KMS-11 (cell line): ENCODE measurements at regions not wholly inside any gene's neighbourhood (a gene's known extent, or its start where the extent isn't known, plus 50 kb on each side); places are given as distances from the start of the nearest gene placed in this dataset.

Experiments
- H2AFZ ChIP-seq: fragments of 200-600 bp; sonication (generic); 2 replicates; pipeline ENCODE4 v1.6.1; 2016; ENCODE audit warnings: antibody characterized with exemption, mixed run types, low read depth
- H3K27ac ChIP-seq: fragments of 200-600 bp; sonication (generic); 2 replicates; pipeline ENCODE4 v1.6.1; 2016; ENCODE audit warnings: mild to moderate bottlenecking, mixed run types
- H3K27me3 ChIP-seq: fragments of 200-600 bp; sonication (generic); 2 replicates; pipeline ENCODE4 v1.6.1; 2017; ENCODE audit warnings: mild to moderate bottlenecking, low read depth, mixed run types, moderate library complexity; ENCODE audit not compliant: insufficient read depth
- H3K36me3 ChIP-seq: fragments of 200-600 bp; sonication (generic); 2 replicates; pipeline ENCODE4 v1.6.1; 2017; ENCODE audit warnings: mild to moderate bottlenecking, mixed run types; ENCODE audit not compliant: insufficient read depth
- H3K4me1 ChIP-seq: fragments of 200-600 bp; sonication (generic); 2 replicates; pipeline ENCODE4 v1.6.1; 2016; ENCODE audit warnings: mild to moderate bottlenecking, low read depth, mixed run types; ENCODE audit not compliant: poor library complexity, severe bottlenecking
- H3K4me2 ChIP-seq: fragments of 200-600 bp; sonication (generic); 2 replicates; pipeline ENCODE4 v1.7.0; 2016; ENCODE audit warnings: mild to moderate bottlenecking, mixed run types
- H3K4me3 ChIP-seq: fragments of 200-600 bp; sonication (generic); IDR thresholded peaks from 2 replicates; pipeline ENCODE4 v1.6.1; 2017; ENCODE audit warnings: low read depth, low read length, mixed read lengths; ENCODE audit not compliant: insufficient read depth
- H3K79me2 ChIP-seq: fragments of 200-600 bp; sonication (generic); 2 replicates; pipeline ENCODE4 v1.6.1; 2016; ENCODE audit warnings: low read depth, mixed run types; ENCODE audit not compliant: insufficient read depth
- H3K9ac ChIP-seq: fragments of 200-600 bp; sonication (generic); 2 replicates; pipeline ENCODE4 v1.6.1; 2016; ENCODE audit warnings: mild to moderate bottlenecking, mixed run types
- H4K20me1 ChIP-seq: fragments of 200-600 bp; sonication (generic); 2 replicates; pipeline ENCODE4 v1.6.1; 2016; ENCODE audit warnings: mild to moderate bottlenecking, mixed run types; ENCODE audit not compliant: insufficient read depth
- CTCF ChIP-seq: fragments of 200-600 bp; sonication (generic); conservative IDR thresholded peaks from 2 replicates; pipeline ENCODE4 v1.6.1; 2017; ENCODE audit warnings: low read depth, mild to moderate bottlenecking, antibody characterized with exemption, low read length, moderate library complexity, mixed read lengths

DNA sequence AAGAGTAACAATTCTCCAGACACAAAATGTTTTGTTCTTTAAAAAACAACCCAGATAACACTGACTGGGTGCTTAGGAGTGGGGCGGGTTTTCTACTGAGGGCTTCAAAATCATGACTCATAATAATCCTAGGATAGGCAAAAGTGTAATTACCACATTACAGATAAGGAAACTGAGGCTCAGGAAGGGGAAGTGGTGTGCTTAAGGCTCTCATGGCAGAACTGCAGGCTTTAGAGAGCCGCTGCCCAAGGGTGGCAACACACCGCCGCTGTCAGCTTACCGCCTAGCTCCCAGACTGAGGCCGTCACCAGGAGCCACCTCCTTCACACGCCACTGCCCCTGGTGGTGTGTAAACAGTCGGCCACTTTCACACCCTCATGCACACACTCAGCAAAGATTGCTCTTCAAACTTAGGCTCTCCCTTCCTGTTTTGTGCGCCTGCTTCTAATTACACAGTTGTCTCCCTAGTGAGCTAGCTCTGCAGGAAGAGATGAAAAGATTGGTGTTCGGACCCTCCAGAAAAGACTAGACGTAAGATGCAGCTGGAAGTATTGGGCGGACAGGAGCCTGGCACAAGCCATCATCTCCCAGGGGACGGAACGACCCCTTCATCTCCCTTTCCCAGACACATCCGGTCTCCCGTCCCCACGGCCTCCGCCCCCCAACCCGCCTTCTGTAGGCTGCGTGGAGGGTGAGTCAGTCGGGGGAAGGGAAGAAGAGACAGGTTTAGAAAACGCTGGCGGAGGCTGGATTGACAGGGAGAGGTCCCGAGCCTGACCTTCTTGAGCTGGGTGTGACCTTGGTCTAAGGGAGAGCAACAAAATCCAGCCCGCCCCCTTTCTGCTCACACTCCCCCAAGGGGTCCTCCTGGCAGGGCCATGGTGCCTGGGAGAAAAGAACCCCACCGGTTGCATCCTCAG lies 162.7 kb downstream of the SYK start:
- Histone ChIP-seq H3K4me2 (no peak overlapping the region), H3K79me2 (no peaks in the 10 kb centered on the region), H3K27me3 (no peaks in the 10 kb centered on the region), H2AFZ (no peak overlapping the region), H3K36me3 (no peaks in the 10 kb centered on the region), H3K4me3 (no peak overlapping the region), H4K20me1 (no peaks in the 10 kb centered on the region), H3K4me1 (peaks cover 30% of the 10 kb centered on the region), H3K27ac (no peak overlapping the region), H3K9ac (no peak overlapping the region)
- TF ChIP-seq CTCF: no peak

GRCh38 chr9:90965226-90966030 lies 163.8 kb downstream of the SYK start:
- no peaks in the 10 kb centered on the region for H3K36me3 ChIP-seq
- H2AFZ ChIP-seq: no peak overlapping the region
- no peak overlapping the region for H3K27ac ChIP-seq
- H3K27me3 ChIP-seq: no peaks in the 10 kb centered on the region
- peaks cover 32% of the 10 kb centered on the region for H3K4me1 ChIP-seq
- no peaks in the 10 kb centered on the region for H3K79me2 ChIP-seq
- H4K20me1 ChIP-seq: no peaks in the 10 kb centered on the region
- no peak overlapping the region for H3K9ac ChIP-seq
- no peak overlapping the region for H3K4me3 ChIP-seq
- TF ChIP-seq CTCF: no peak
- H3K4me2 ChIP-seq: no peak overlapping the region

DNA sequence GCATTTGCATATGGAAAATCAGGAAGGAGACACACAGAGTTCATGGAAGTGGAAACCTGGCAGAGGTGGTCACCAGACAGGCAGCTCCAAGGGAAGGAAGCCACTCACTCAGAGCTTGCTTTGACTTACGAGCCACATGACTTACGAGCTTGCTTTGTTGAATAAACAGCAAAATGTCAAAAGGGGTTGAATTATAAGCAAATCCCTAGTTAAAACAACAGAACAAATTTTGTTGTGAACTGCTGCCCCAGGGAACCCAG lies 164.3 kb downstream of the SYK start:
- Histone ChIP-seq H3K4me3 (no peak overlapping the region), H3K4me1 (peaks cover 32% of the 10 kb centered on the region), H3K79me2 (no peaks in the 10 kb centered on the region), H3K27ac (no peak overlapping the region), H3K36me3 (no peaks in the 10 kb centered on the region), H3K4me2 (no peak overlapping the region), H3K27me3 (no peaks in the 10 kb centered on the region), H2AFZ (no peak overlapping the region), H4K20me1 (no peaks in the 10 kb centered on the region), H3K9ac (no peak overlapping the region)
- no peak for TF ChIP-seq CTCF

DNA sequence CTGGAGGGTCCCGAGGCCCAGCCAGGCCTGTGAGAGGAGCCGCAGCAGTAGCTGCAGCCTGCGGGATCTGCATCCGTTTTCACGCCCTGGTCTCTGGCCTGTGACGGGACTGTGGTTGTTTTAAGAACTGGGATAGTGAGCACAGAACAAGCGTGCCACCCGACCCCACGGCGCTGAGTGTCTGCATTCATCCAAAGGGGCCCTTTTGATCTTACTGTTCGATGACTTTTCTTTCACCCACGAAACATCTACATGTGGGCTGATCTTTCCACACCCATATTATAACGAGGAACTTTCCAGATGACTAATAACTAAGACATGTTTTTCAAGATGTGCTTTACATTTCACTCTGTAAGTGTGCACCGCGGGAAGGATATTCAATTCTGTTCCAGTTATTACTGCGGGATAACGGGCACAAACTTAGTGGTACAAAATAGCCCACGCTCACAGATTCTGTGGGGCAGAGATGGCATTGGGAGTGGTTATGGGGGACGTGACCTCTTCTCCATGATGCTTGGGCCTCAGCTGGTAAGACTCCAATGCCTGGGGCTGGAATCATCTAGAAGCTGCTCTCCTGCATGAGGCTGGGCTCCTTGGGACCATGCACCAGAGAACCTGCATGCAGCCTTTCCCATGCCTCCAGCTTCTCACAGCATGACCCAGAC lies 165.0 kb downstream of the SYK start:
- no peak overlapping the region for H3K4me2 ChIP-seq
- TF ChIP-seq CTCF: no peak
- H2AFZ ChIP-seq: no peak overlapping the region
- no peak overlapping the region for H3K9ac ChIP-seq
- no peaks in the 10 kb centered on the region for H3K36me3 ChIP-seq
- H4K20me1 ChIP-seq: no peaks in the 10 kb centered on the region
- no peak overlapping the region for H3K27ac ChIP-seq
- H3K4me1 ChIP-seq: peaks cover 32% of the 10 kb centered on the region
- no peaks in the 10 kb centered on the region for H3K27me3 ChIP-seq
- no peak overlapping the region for H3K4me3 ChIP-seq
- no peaks in the 10 kb centered on the region for H3K79me2 ChIP-seq
